ENCODE measurements at regions not wholly inside any gene's neighbourhood (a gene's known extent, or its start where the extent isn't known, plus 50 kb on each side); places are given as distances from the start of the nearest gene placed in this dataset.

DNA sequence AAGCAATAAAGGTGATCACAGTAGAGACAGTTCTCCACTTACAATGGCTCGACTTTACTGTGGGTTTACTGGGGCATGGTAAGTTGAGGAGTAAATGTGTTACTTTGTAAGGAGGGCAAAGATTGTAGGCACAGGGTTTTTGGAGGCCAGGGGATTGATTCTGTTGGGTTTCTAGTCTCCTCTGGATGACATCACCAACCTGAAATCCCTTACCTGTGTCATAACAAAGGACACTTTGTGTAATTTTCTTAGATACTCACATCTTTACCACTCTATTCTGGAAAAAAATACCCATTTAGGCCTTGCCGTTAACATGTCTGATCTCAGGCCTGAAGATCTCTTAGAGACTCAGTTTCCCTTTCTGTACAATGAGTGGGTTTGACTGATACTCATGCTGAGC is 161.7 kb downstream of the GLI2 start:
- no peak for DNase-seq (ENCODE audit: low spot score, unreplicated experiment)
- Mint-ChIP-seq H3K27me3 (peaks cover 66% of the 10 kb centered on the region), H3K4me1 (ENCODE audit: low read depth) (peaks cover 29% of the 10 kb centered on the region), H3K36me3 (ENCODE audit: insufficient read depth) (no peaks in the 10 kb centered on the region), H3K27ac (no peak overlapping the region), H3K9me3 (ENCODE audit: low read depth) (no peaks in the 10 kb centered on the region), H3K4me3 (ENCODE audit: low read depth) (no peak overlapping the region)
- TF ChIP-seq, protein P1, sequence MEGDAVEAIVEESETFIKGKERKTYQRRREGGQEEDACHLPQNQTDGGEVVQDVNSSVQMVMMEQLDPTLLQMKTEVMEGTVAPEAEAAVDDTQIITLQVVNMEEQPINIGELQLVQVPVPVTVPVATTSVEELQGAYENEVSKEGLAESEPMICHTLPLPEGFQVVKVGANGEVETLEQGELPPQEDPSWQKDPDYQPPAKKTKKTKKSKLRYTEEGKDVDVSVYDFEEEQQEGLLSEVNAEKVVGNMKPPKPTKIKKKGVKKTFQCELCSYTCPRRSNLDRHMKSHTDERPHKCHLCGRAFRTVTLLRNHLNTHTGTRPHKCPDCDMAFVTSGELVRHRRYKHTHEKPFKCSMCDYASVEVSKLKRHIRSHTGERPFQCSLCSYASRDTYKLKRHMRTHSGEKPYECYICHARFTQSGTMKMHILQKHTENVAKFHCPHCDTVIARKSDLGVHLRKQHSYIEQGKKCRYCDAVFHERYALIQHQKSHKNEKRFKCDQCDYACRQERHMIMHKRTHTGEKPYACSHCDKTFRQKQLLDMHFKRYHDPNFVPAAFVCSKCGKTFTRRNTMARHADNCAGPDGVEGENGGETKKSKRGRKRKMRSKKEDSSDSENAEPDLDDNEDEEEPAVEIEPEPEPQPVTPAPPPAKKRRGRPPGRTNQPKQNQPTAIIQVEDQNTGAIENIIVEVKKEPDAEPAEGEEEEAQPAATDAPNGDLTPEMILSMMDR (IDR thresholded peaks at IDR 0.05; ENCODE audit: unreplicated experiment): no peak

DNA sequence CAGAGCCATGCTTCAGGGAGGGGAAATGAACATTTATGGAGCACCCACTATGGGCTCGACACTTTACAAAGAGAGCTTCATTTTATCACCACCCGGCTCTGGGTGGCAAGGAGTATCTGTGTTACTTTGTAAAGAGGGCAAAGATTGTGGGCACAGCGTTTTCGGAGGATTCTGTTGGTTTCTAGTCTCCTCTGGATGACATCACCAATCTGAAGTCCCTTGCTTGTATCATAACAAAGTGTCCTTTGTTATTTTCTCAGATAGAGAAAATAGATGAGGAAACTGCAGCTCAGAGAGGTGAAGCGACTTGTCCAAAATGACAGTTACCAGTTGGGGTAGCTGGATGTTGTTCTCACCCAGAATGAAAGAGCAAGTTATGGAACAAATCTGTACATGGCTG is 162.8 kb downstream of the GLI2 start:
- TF ChIP-seq, protein P1 (IDR thresholded peaks at IDR 0.05; ENCODE audit: unreplicated experiment): no peak
- Mint-ChIP-seq H3K4me3 (ENCODE audit: low read depth) (no peak overlapping the region), H3K27me3 (peaks cover 67% of the 10 kb centered on the region), H3K36me3 (ENCODE audit: insufficient read depth) (no peaks in the 10 kb centered on the region), H3K27ac (no peak overlapping the region), H3K4me1 (ENCODE audit: low read depth) (peaks cover 22% of the 10 kb centered on the region), H3K9me3 (ENCODE audit: low read depth) (no peaks in the 10 kb centered on the region)
- no peak for DNase-seq (ENCODE audit: low spot score, unreplicated experiment)

DNA sequence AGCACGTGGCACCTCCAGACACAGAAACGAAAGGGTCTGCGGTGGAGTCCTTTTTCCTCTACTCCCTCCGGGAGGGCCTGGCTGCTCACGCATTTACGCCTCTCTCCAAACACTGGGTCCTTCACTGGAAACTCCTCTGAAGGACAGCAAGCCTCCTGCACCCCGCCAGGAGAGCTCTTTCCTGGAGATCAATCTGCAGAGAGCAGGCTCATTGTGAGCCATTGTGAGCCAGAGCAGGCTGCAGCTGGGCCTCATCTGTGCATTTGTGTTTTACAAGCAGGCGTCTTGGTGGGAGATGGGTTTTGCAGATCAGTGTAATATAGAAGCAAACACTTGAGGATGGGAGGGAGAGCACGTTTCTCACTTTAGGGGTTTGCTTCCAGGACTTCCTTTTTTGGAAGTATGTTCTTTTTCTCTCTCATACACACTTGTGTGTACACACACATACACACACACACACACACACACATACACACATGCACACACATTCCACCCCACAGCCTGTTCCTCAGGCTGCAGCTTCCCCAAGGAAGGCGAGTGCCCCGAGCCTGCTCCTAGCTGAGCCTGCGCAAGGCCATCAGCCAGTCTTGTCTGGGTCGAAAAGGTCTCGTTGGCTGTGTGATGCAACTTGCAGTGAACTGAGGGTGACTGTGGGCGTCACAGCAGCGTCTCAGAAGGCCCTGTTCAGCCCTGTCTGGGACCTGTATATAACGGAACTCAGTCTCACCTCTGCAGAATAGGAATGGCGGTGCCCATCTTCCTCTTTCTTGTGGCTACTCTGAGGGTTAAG is 163.5 kb downstream of the GLI2 start:
- no peak for DNase-seq (ENCODE audit: low spot score, unreplicated experiment)
- Mint-ChIP-seq H3K36me3 (ENCODE audit: insufficient read depth) (no peaks in the 10 kb centered on the region), H3K27ac (no peak overlapping the region), H3K27me3 (peaks cover 73% of the 10 kb centered on the region), H3K4me1 (ENCODE audit: low read depth) (peaks cover 17% of the 10 kb centered on the region), H3K4me3 (ENCODE audit: low read depth) (no peak overlapping the region), H3K9me3 (ENCODE audit: low read depth) (no peaks in the 10 kb centered on the region)
- TF ChIP-seq, protein P1 (IDR thresholded peaks at IDR 0.05; ENCODE audit: unreplicated experiment): no peak

DNA sequence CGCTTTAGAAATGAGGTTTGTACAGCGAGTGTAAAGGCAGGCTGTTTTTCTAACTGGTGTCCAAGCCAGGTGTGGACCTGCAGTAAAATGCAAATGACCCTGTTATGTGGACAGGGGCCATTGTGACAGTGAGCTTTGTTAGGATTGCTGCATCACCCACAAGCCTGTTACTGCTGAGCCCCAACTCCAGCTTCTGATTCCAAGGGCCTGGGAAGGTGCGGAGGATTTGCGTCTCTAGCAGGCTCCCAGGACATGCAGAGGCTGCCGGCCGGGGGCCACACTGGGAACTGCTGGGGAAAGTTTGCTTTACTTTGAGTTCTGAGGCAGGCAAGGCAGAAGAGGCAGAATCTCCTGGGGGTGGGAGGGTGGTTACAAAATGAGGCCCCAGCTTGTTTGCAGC is 164.1 kb downstream of the GLI2 start:
- peaks cover 16% of the 10 kb centered on the region for H3K4me1 Mint-ChIP-seq (ENCODE audit: low read depth)
- H3K4me3 Mint-ChIP-seq (ENCODE audit: low read depth): no peak overlapping the region
- no peaks in the 10 kb centered on the region for H3K9me3 Mint-ChIP-seq (ENCODE audit: low read depth)

DNA sequence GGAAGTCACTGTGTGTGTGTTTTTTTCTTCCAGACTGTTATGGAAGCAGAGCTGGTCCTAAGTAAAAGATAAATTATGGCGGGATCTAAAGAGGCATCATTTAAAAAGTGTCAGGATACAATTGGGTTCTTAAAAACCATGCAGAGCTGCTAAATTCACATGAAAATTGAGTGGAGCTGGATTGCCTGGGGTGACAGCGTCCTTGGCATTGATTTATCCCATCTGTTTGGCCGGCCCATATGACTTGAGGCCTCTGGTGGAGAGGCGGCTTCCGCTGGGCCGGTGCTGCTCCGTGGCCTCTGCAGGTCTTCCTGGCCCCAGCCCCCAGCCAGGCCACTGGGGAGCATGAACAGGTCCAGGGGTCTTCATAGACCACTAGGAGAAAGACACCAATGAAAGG is 165.5 kb downstream of the GLI2 start:
- Mint-ChIP-seq H3K27me3 (peaks cover 78% of the 10 kb centered on the region), H3K4me1 (ENCODE audit: low read depth) (peaks cover 15% of the 10 kb centered on the region), H3K36me3 (ENCODE audit: insufficient read depth) (no peaks in the 10 kb centered on the region), H3K4me3 (ENCODE audit: low read depth) (no peak overlapping the region), H3K27ac (no peak overlapping the region), H3K9me3 (ENCODE audit: low read depth) (no peaks in the 10 kb centered on the region)
- no peak for DNase-seq (ENCODE audit: low spot score, unreplicated experiment)
- TF ChIP-seq, protein P1 (IDR thresholded peaks at IDR 0.05; ENCODE audit: unreplicated experiment): no peak

More for the DNA sequence above, 164.1 kb downstream of the GLI2 start:
- no peaks in the 10 kb centered on the region for H3K36me3 Mint-ChIP-seq (ENCODE audit: insufficient read depth)
- DNase-seq (ENCODE audit: low spot score, unreplicated experiment): no peak
- no peak overlapping the region for H3K27ac Mint-ChIP-seq
- peaks cover 79% of the 10 kb centered on the region for H3K27me3 Mint-ChIP-seq
- TF ChIP-seq, protein P1 (IDR thresholded peaks at IDR 0.05; ENCODE audit: unreplicated experiment): no peak
